ENCODE measurements at regions not wholly inside any gene's neighbourhood (a gene's known extent, or its start where the extent isn't known, plus 50 kb on each side); places are given as distances from the start of the nearest gene placed in this dataset.

DNA sequence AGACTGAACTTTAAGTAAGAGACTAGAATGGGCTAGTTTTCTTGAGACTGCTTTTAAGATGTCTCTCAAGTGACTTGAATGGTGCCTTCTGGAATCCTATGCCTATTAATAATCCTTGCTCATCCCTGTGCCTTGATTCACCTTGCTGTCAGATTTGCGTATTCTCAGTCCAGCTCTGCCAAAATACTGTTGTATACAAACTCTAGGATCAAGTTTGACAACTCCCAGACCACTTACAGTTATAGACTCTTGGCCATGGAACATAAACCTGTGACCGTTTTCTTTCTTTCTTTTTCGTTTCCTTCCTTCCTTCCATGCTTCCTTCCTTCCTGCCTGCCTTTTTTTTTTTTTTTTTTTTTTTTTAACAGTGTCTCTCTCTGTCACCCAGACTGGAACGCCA is 2390.9 kb upstream of the RAG2 start:
- no peaks in the 10 kb centered on the region for H4K20me1 ChIP-seq (ENCODE audit: insufficient read depth, low read length)
- no peak overlapping the region for H3K4me3 Mint-ChIP-seq
- H3K27ac ChIP-seq (ENCODE audit: low read depth in 1 of 2, low read length in 2 of 2): no peak overlapping the region
- no peak overlapping the region for H2AFZ ChIP-seq (ENCODE audit: insufficient read depth, low read depth, low read length, poor library complexity, severe bottlenecking)
- H3K9me3 ChIP-seq (replicated peaks in 1 of 2; ENCODE audit: control insufficient read depth in 1 of 2, insufficient read depth in 1 of 2, low read length in 2 of 2): peaks cover 6 to 16% of the 10 kb centered on the region in 2 donors
- no peaks in the 10 kb centered on the region for H3K79me2 ChIP-seq (ENCODE audit: insufficient read depth, low read length)
- H3K9me3 Mint-ChIP-seq: peaks cover 0 to 26% (median 6%) of the 10 kb centered on the region in 7 donors
- intact Hi-C loops (cut with micrococcal nuclease): no loop called here
- no peaks in the 10 kb centered on the region for H3K4me1 Mint-ChIP-seq
- H3K9ac ChIP-seq (ENCODE audit: insufficient read depth, low read length, poor library complexity, severe bottlenecking): no peak overlapping the region
- H3K36me3 Mint-ChIP-seq: no peaks in the 10 kb centered on the region
- no peaks in the 10 kb centered on the region for H3K36me3 ChIP-seq (replicated peaks in 1 of 2; ENCODE audit: control insufficient read depth in 1 of 2, insufficient read depth in 2 of 2, low read length in 2 of 2)
- H3K27me3 Mint-ChIP-seq (ENCODE audit: low read depth in 3 of 3): peaks cover 0 to 1% (median 0%) of the 10 kb centered on the region in 3 donors
- H3K4me3 ChIP-seq (replicated peaks in 1 of 3; ENCODE audit: low read depth in 2 of 3, low read length in 3 of 3): no peak overlapping the region
- H3K4me1 ChIP-seq (ENCODE audit: control insufficient read depth in 1 of 2, insufficient read depth in 2 of 2, low read length in 2 of 2): no peaks in the 10 kb centered on the region
- 80% methylated on average over 1 of the region's 4 CpGs for WGBS (ENCODE audit: insufficient coverage)
- TF ChIP-seq, protein P1, sequence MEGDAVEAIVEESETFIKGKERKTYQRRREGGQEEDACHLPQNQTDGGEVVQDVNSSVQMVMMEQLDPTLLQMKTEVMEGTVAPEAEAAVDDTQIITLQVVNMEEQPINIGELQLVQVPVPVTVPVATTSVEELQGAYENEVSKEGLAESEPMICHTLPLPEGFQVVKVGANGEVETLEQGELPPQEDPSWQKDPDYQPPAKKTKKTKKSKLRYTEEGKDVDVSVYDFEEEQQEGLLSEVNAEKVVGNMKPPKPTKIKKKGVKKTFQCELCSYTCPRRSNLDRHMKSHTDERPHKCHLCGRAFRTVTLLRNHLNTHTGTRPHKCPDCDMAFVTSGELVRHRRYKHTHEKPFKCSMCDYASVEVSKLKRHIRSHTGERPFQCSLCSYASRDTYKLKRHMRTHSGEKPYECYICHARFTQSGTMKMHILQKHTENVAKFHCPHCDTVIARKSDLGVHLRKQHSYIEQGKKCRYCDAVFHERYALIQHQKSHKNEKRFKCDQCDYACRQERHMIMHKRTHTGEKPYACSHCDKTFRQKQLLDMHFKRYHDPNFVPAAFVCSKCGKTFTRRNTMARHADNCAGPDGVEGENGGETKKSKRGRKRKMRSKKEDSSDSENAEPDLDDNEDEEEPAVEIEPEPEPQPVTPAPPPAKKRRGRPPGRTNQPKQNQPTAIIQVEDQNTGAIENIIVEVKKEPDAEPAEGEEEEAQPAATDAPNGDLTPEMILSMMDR (IDR thresholded peaks at IDR 0.05): no peak
- DNase-seq: no peak
- H3K4me2 ChIP-seq (replicated peaks; ENCODE audit: extremely low read depth, low read length, poor library complexity, severe bottlenecking): no peak overlapping the region
- no peaks in the 10 kb centered on the region for H3K27me3 ChIP-seq (ENCODE audit: control insufficient read depth in 2 of 2, insufficient read depth in 2 of 2, low read length in 2 of 2)
- H3K27ac Mint-ChIP-seq: no peak overlapping the region

DNA sequence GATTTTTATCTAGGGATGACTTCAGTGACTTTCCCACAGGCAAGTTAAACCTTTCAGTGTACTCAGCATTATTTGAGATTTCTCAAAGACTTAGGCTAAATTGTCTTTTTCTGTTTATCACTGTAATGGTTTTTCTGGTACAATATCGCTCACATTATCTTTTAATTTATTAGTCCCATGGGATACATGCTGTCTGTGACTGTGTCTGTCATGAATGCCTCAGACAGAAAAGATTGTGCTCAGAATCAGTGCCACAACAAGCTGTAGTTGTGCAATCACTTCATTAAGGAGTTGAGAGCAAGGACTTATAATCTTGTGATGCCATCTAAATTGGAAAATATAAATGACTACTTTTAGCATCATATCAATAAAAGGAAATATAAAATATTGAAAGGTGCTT is 2374.2 kb upstream of the RAG2 start:
- no peak overlapping the region for H3K27ac Mint-ChIP-seq
- H3K4me3 Mint-ChIP-seq: no peak overlapping the region
- no peak overlapping the region for H3K9ac ChIP-seq (ENCODE audit: insufficient read depth, low read length, poor library complexity, severe bottlenecking)
- H4K20me1 ChIP-seq (ENCODE audit: insufficient read depth, low read length): no peaks in the 10 kb centered on the region
- H3K27me3 ChIP-seq (ENCODE audit: control insufficient read depth in 2 of 2, insufficient read depth in 2 of 2, low read length in 2 of 2): no peaks in the 10 kb centered on the region
- no peak overlapping the region for H3K4me3 ChIP-seq (replicated peaks in 1 of 3; ENCODE audit: low read depth in 2 of 3, low read length in 3 of 3)
- no peak overlapping the region for H3K27ac ChIP-seq (ENCODE audit: low read depth in 1 of 2, low read length in 2 of 2)
- H3K4me2 ChIP-seq (replicated peaks; ENCODE audit: extremely low read depth, low read length, poor library complexity, severe bottlenecking): no peak overlapping the region
- no peaks in the 10 kb centered on the region for H3K4me1 ChIP-seq (ENCODE audit: control insufficient read depth in 1 of 2, insufficient read depth in 2 of 2, low read length in 2 of 2)
- no peaks in the 10 kb centered on the region for H3K79me2 ChIP-seq (ENCODE audit: insufficient read depth, low read length)
- H3K36me3 Mint-ChIP-seq: no peaks in the 10 kb centered on the region
- TF ChIP-seq, protein P1 (IDR thresholded peaks at IDR 0.05): no peak
- peaks cover 0 to 6% (median under 1%) of the 10 kb centered on the region in 7 donors for H3K9me3 Mint-ChIP-seq
- H3K4me1 Mint-ChIP-seq: no peaks in the 10 kb centered on the region
- no peak for DNase-seq
- no peaks in the 10 kb centered on the region for H3K36me3 ChIP-seq (replicated peaks in 1 of 2; ENCODE audit: control insufficient read depth in 1 of 2, insufficient read depth in 2 of 2, low read length in 2 of 2)
- intact Hi-C loops (cut with micrococcal nuclease): no loop called here
- no CpG with 5 or more reads among the region's 1 CpG for WGBS (ENCODE audit: insufficient coverage)
- peaks cover 0 to 7% of the 10 kb centered on the region in 2 donors for H3K9me3 ChIP-seq (replicated peaks in 1 of 2; ENCODE audit: control insufficient read depth in 1 of 2, insufficient read depth in 1 of 2, low read length in 2 of 2)
- H2AFZ ChIP-seq (ENCODE audit: insufficient read depth, low read depth, low read length, poor library complexity, severe bottlenecking): no peak overlapping the region
- H3K27me3 Mint-ChIP-seq (ENCODE audit: low read depth in 3 of 3): no peaks in the 10 kb centered on the region
